Testis (tissue), 2 donors: ENCODE measurements at regions not wholly inside any gene's neighbourhood (a gene's known extent, or its start where the extent isn't known, plus 50 kb on each side); places are given as distances from the start of the nearest gene placed in this dataset.

Source experiments
- DNase-seq: peaks from one replicate; pipeline ENCODE4 v3.0.0-alpha.2; 2019
- H3K27ac ChIP-seq, 2 donors: fragments of 200-600 bp; sonication (generic); one replicate each; pipeline ENCODE4 v1.5.1; 2019
- H3K27me3 ChIP-seq: fragments of 200-600 bp; sonication (generic); one replicate; pipeline ENCODE4 v1.5.1; 2019
- H3K36me3 ChIP-seq: fragments of 200-600 bp; sonication (generic); one replicate; pipeline ENCODE4 v1.5.1; 2017; ENCODE audit warnings: low read depth; ENCODE audit errors: missing control alignments
- H3K4me1 ChIP-seq: fragments of 200-600 bp; sonication (generic); one replicate; pipeline ENCODE4 v1.5.1; 2019
- H3K4me3 ChIP-seq, 2 donors: fragments of 200-600 bp; sonication (generic); one replicate each; pipeline ENCODE4 v1.5.1; 2017 to 2019
- H3K9me3 ChIP-seq: fragments of 200-600 bp; sonication (generic); one replicate; pipeline ENCODE4 v1.5.1; 2017
- POLR2A ChIP-seq: fragments of 450-650 bp; IDR thresholded peaks from one replicate; pipeline ENCODE4 v1.6.1; 2017; ENCODE audit warnings: antibody characterized with exemption, mild to moderate bottlenecking, moderate library complexity
- WGBS, 2 donors: methylation state at CpG; one replicate each; pipeline ENCODE4 v1.1.5; 2018; 5-methylcytosine and 5-hydroxymethylcytosine counted together
- intact Hi-C: fragments of 100-400 bp; cut with DNase I; formaldehyde crosslinking; loops from one replicate; pipeline ENCODE4 v1.15.1; 2023; ENCODE audit warnings: low total_unique reads
- TF ChIP-seq, protein P1 (sequence below), 3 experiments: fragments of 450-650 bp in 2 of 3; fragments of 200-600 bp in 1 of 3; sonication (generic) in 1 of 3; IDR thresholded peaks; one replicate each; pipeline ENCODE4 v1.5.1; 2016 to 2019; ENCODE audit warnings: antibody characterized with exemption in 3 of 3, mild to moderate bottlenecking in 2 of 3, moderate library complexity in 1 of 3

- WGBS, 2 donors = 32 to 41% methylated on average over 3 of the region's 3 CpGs
- no peak for TF ChIP-seq POLR2A
- TF ChIP-seq, protein P1, sequence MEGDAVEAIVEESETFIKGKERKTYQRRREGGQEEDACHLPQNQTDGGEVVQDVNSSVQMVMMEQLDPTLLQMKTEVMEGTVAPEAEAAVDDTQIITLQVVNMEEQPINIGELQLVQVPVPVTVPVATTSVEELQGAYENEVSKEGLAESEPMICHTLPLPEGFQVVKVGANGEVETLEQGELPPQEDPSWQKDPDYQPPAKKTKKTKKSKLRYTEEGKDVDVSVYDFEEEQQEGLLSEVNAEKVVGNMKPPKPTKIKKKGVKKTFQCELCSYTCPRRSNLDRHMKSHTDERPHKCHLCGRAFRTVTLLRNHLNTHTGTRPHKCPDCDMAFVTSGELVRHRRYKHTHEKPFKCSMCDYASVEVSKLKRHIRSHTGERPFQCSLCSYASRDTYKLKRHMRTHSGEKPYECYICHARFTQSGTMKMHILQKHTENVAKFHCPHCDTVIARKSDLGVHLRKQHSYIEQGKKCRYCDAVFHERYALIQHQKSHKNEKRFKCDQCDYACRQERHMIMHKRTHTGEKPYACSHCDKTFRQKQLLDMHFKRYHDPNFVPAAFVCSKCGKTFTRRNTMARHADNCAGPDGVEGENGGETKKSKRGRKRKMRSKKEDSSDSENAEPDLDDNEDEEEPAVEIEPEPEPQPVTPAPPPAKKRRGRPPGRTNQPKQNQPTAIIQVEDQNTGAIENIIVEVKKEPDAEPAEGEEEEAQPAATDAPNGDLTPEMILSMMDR (IDR thresholded peaks at IDR 0.05) = no peak
- Histone ChIP-seq H3K36me3 (no peaks in the 10 kb centered on the region), H3K4me3 (no peak overlapping the region), H3K27me3 (no peaks in the 10 kb centered on the region), H3K4me1 (peaks cover 34% of the 10 kb centered on the region), H3K27ac (peak overlapping the region; percentile 74 to 81), H3K9me3 (no peaks in the 10 kb centered on the region)
- DNase-seq = peak; percentile 68
- intact Hi-C loops = loop anchor here (5.0 kb wide), 1 partner anchor 1063 kb away; no protein-coding TSS in a partner anchor
These were observed 63.9 kb downstream of the NDUFS5 start for GRCh38 chr1:39089931-39090521.

DNA sequence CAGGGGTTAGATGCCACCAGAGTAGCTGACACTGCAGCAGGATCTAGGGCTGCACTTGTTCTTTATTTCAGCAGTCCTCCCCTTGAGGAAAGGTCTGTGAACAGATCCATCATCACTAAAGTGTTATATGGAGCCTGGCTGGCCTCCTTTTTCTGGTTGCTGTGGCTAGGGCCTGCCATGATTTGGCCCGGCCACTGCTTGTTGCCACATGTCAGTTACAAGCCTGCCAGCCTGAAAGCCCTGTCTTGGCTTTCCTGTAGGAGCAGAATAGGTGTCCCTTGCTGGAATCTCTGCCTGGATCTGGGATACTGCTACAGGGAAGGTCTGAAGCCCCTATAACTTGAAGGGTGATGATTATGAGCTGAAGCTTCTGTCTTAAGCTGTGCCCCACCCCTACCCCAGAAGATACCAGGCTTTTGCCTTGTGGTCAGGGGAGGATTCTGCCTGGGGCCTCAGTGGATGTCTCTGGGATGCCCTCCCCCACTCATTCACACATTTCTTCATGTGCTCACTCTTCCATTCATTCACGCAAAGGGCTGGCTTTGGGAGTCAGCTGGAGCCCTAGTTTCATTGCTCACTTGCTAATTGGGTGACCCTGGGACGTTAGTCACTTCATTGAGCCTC is 64.7 kb downstream of the NDUFS5 start:
- TF ChIP-seq, protein P1 (IDR thresholded peaks at IDR 0.05) = no peak
- intact Hi-C loops = no loop called here
- H3K9me3 ChIP-seq = no peaks in the 10 kb centered on the region
- H3K36me3 ChIP-seq = no peaks in the 10 kb centered on the region
- H3K4me3 ChIP-seq = no peak overlapping the region
- WGBS, 2 donors = 77 to 85% methylated on average over 3 of the region's 3 CpGs
- no peaks in the 10 kb centered on the region for H3K27me3 ChIP-seq
- no peak for DNase-seq
- H3K4me1 ChIP-seq = peaks cover 34% of the 10 kb centered on the region
- no peak overlapping the region for H3K27ac ChIP-seq

- H3K27me3 ChIP-seq = no peaks in the 10 kb centered on the region
- intact Hi-C loops = no loop called here
- TF ChIP-seq, protein P1 (IDR thresholded peaks at IDR 0.05) = peak; percentile 64 to 86 (median 72)
- no peak for TF ChIP-seq POLR2A
- no peaks in the 10 kb centered on the region for H3K36me3 ChIP-seq
- H3K4me1 ChIP-seq = peaks cover 31% of the 10 kb centered on the region
- no peak overlapping the region for H3K4me3 ChIP-seq
- H3K9me3 ChIP-seq = no peaks in the 10 kb centered on the region
- DNase-seq = peak; percentile 86
- WGBS, 2 donors = 44 to 57% methylated on average over 7 of the region's 7 CpGs
- H3K27ac ChIP-seq = no peak overlapping the region
These were observed 65.9 kb downstream of the NDUFS5 start for GRCh38 chr1:39091845-39092645.

- H3K4me1 ChIP-seq = peaks cover 27% of the 10 kb centered on the region
- intact Hi-C loops = loop anchor here (5.0 kb wide), 1 partner anchor 163 kb away; no protein-coding TSS in a partner anchor
- no peaks in the 10 kb centered on the region for H3K27me3 ChIP-seq
- no peaks in the 10 kb centered on the region for H3K9me3 ChIP-seq
- no peak for DNase-seq
- no peak overlapping the region for H3K4me3 ChIP-seq
- WGBS, 2 donors = 74 to 87% methylated on average over 7 of the region's 7 CpGs
- TF ChIP-seq, protein P1 (IDR thresholded peaks at IDR 0.05) = no peak
- TF ChIP-seq POLR2A = no peak
- no peaks in the 10 kb centered on the region for H3K36me3 ChIP-seq
- H3K27ac ChIP-seq = no peak overlapping the region
These were observed 68.5 kb downstream of the NDUFS5 start for GRCh38 chr1:39094685-39095084.
